ENCODE measurements at regions not wholly inside any gene's neighbourhood (a gene's known extent, or its start where the extent isn't known, plus 50 kb on each side); places are given as distances from the start of the nearest gene placed in this dataset.

- no peak for TF ChIP-seq CTCF (IDR thresholded peaks at IDR 0.05)
Measured at GRCh38 chr5:68367287-68367686, 151.7 kb downstream of the PIK3R1 start.

- no peak for TF ChIP-seq CTCF (IDR thresholded peaks at IDR 0.05)
Measured at GRCh38 chr5:68367717-68368116, 152.2 kb downstream of the PIK3R1 start.

GRCh38 chr5:68368311-68369022, 152.9 kb downstream of the PIK3R1 start:
- TF ChIP-seq CTCF (IDR thresholded peaks at IDR 0.05): no peak

GRCh38 chr5:68369023-68369359, 153.4 kb downstream of the PIK3R1 start:
- TF ChIP-seq CTCF (IDR thresholded peaks at IDR 0.05): no peak

GRCh38 chr5:68369457-68370125, 154.0 kb downstream of the PIK3R1 start:
- no peak for TF ChIP-seq CTCF (IDR thresholded peaks at IDR 0.05)

GRCh38 chr5:68370196-68370595, 154.6 kb downstream of the PIK3R1 start:
- TF ChIP-seq CTCF (IDR thresholded peaks at IDR 0.05): no peak

- TF ChIP-seq CTCF (IDR thresholded peaks at IDR 0.05): no peak
Measured at GRCh38 chr5:68371607-68372006, 156.1 kb downstream of the PIK3R1 start.
